ENCODE measurements at regions not wholly inside any gene's neighbourhood (a gene's known extent, or its start where the extent isn't known, plus 50 kb on each side); places are given as distances from the start of the nearest gene placed in this dataset.

GRCh38 chrX:55169782-55170181 is 50.4 kb upstream of the PAGE5 start:
- no peaks in the 10 kb centered on the region for H3K9me3 ChIP-seq
- H3K36me3 ChIP-seq, result no peaks in the 10 kb centered on the region
- intact Hi-C loops (cut with DNase I; ENCODE audit: low total_unique reads), result no loop called here

More at GRCh38 chrX:55169782-55170181, 50.4 kb upstream of the PAGE5 start:
- Histone ChIP-seq H3K4me3 (no peak overlapping the region), H3K27ac (no peak overlapping the region), H3K27me3 (no peaks in the 10 kb centered on the region), H3K4me1 (no peaks in the 10 kb centered on the region)
- no peak for TF ChIP-seq POLR2A (IDR thresholded peaks at IDR 0.05)
- TF ChIP-seq CTCF (IDR thresholded peaks at IDR 0.05), result no peak
- TF ChIP-seq EP300 (IDR thresholded peaks at IDR 0.05), result no peak
- no peak for TF ChIP-seq POLR2AphosphoS5 (IDR thresholded peaks at IDR 0.05)
- DNase-seq, result no peak
